ENCODE measurements at regions not wholly inside any gene's neighbourhood (a gene's known extent, or its start where the extent isn't known, plus 50 kb on each side); places are given as distances from the start of the nearest gene placed in this dataset.

DNA sequence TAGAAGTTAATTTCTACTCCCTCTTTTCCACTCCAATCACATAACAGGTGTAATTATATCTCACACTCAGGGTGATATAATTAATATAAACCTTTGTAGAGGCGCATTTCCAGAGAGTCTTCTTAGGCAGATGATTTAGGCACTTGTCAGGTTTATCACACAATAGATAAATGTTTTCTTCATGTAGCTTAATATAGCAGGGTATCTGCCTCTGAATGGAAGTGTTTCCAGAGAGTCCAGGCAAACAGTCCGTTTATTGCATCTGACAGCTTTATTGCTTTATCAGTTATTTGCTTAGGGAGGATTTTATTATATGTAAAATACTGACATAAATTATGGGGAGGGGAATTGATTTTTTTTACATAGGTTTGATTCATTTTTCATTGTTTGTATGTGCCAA, 766.3 kb downstream of the SLC4A3 start:
- Histone ChIP-seq H3K4me3 (ENCODE audit: low read depth in 1 of 5, low read length in 5 of 5) (no peak overlapping the region), H3K27me3 (ENCODE audit: control insufficient read depth in 5 of 5, insufficient read depth in 4 of 5, low read length in 5 of 5) (no peaks in the 10 kb centered on the region), H3K27ac (ENCODE audit: low read depth, low read length) (no peak overlapping the region), H3K9me3 (ENCODE audit: control insufficient read depth in 5 of 5, low read length in 5 of 5) (peaks cover 0 to under 1% (median 0%) of the 10 kb centered on the region in 5 donors), H3K4me1 (ENCODE audit: control insufficient read depth in 5 of 5, insufficient read depth in 5 of 5, low read length in 5 of 5) (no peaks in the 10 kb centered on the region), H3K9ac (ENCODE audit: low read length in 5 of 5) (no peak overlapping the region), H3K36me3 (ENCODE audit: control insufficient read depth in 5 of 5, insufficient read depth in 5 of 5, low read length in 5 of 5) (no peaks in the 10 kb centered on the region)

DNA sequence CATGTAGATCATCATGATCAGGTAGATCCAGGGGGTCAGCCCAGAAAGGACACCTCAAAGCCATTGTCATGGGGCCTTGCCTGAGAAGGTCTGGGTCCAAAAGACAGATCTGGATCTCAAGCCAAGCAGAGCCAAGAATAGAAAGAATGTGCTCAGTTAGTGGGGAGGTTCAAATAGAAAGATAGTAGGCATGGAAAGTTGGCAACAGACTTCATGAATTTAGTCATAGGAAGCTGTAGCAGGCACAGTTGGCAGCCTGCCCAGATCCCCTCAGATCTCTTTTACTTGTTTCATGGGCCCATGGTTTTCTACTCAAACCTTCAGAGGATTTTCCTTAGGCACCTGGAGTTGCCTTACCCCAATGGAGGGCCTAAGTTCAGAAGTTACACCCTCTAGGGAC, 767.0 kb downstream of the SLC4A3 start:
- H3K9ac ChIP-seq (ENCODE audit: low read length in 5 of 5): no peak overlapping the region
- H3K36me3 ChIP-seq (ENCODE audit: control insufficient read depth in 5 of 5, insufficient read depth in 5 of 5, low read length in 5 of 5): no peaks in the 10 kb centered on the region
- H3K4me1 ChIP-seq (ENCODE audit: control insufficient read depth in 5 of 5, insufficient read depth in 5 of 5, low read length in 5 of 5): no peaks in the 10 kb centered on the region
- H3K27ac ChIP-seq (ENCODE audit: low read depth, low read length): no peak overlapping the region
- no peak overlapping the region for H3K4me3 ChIP-seq (ENCODE audit: low read depth in 1 of 5, low read length in 5 of 5)
- H3K9me3 ChIP-seq (ENCODE audit: control insufficient read depth in 5 of 5, low read length in 5 of 5): no peaks in the 10 kb centered on the region
- H3K27me3 ChIP-seq (ENCODE audit: control insufficient read depth in 5 of 5, insufficient read depth in 4 of 5, low read length in 5 of 5): no peaks in the 10 kb centered on the region

GRCh38 chr2:220396287-220396686, 768.9 kb downstream of the SLC4A3 start:
- Histone ChIP-seq H3K27me3 (ENCODE audit: control insufficient read depth in 5 of 5, insufficient read depth in 4 of 5, low read length in 5 of 5) (no peaks in the 10 kb centered on the region), H3K27ac (ENCODE audit: low read depth, low read length) (no peak overlapping the region), H3K4me3 (ENCODE audit: low read depth in 1 of 5, low read length in 5 of 5) (no peak overlapping the region), H3K36me3 (ENCODE audit: control insufficient read depth in 5 of 5, insufficient read depth in 5 of 5, low read length in 5 of 5) (no peaks in the 10 kb centered on the region), H3K9ac (ENCODE audit: low read length in 5 of 5) (no peak overlapping the region), H3K4me1 (ENCODE audit: control insufficient read depth in 5 of 5, insufficient read depth in 5 of 5, low read length in 5 of 5) (no peaks in the 10 kb centered on the region), H3K9me3 (ENCODE audit: control insufficient read depth in 5 of 5, low read length in 5 of 5) (no peaks in the 10 kb centered on the region)

DNA sequence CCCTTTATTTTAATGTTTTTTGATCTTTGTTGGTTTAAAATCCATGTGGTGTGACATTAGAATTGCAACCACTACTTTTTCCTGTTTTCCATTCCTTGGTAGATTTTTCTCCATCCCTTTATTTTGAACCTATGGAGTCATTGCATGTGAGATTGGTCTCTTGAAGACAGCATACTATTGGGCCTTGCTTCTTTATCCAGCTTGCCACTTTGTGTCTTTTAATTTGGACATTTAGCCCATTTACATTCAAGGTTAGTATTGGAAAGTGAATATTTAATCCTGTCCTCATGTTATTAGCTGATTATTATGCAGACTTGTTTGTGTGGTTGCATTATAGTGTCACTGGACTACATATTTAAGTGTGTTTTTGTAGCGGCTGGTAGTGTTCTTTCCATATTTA, 782.9 kb downstream of the SLC4A3 start:
- no peaks in the 10 kb centered on the region for H3K27me3 ChIP-seq (ENCODE audit: control insufficient read depth in 5 of 5, insufficient read depth in 4 of 5, low read length in 5 of 5)
- H3K9ac ChIP-seq (ENCODE audit: low read length in 5 of 5): no peak overlapping the region
- no peak overlapping the region for H3K4me3 ChIP-seq (ENCODE audit: low read depth in 1 of 5, low read length in 5 of 5)
- H3K9me3 ChIP-seq (ENCODE audit: control insufficient read depth in 5 of 5, low read length in 5 of 5): peaks cover 8 to 38% (median 24%) of the 10 kb centered on the region in 5 donors
- H3K4me1 ChIP-seq (ENCODE audit: control insufficient read depth in 5 of 5, insufficient read depth in 5 of 5, low read length in 5 of 5): no peaks in the 10 kb centered on the region
- no peaks in the 10 kb centered on the region for H3K36me3 ChIP-seq (ENCODE audit: control insufficient read depth in 5 of 5, insufficient read depth in 5 of 5, low read length in 5 of 5)
- H3K27ac ChIP-seq (ENCODE audit: low read depth, low read length): no peak overlapping the region

- Histone ChIP-seq H3K36me3 (ENCODE audit: control insufficient read depth in 5 of 5, insufficient read depth in 5 of 5, low read length in 5 of 5) (no peaks in the 10 kb centered on the region), H3K4me1 (ENCODE audit: control insufficient read depth in 5 of 5, insufficient read depth in 5 of 5, low read length in 5 of 5) (no peaks in the 10 kb centered on the region), H3K4me3 (ENCODE audit: low read depth in 1 of 5, low read length in 5 of 5) (no peak overlapping the region), H3K9ac (ENCODE audit: low read length in 5 of 5) (no peak overlapping the region), H3K9me3 (ENCODE audit: control insufficient read depth in 5 of 5, low read length in 5 of 5) (peaks cover 0 to 3% (median 2%) of the 10 kb centered on the region in 5 donors), H3K27ac (ENCODE audit: low read depth, low read length) (no peak overlapping the region), H3K27me3 (ENCODE audit: control insufficient read depth in 5 of 5, insufficient read depth in 4 of 5, low read length in 5 of 5) (no peaks in the 10 kb centered on the region)
Measured at GRCh38 chr2:220417503-220417902, 790.1 kb downstream of the SLC4A3 start.

DNA sequence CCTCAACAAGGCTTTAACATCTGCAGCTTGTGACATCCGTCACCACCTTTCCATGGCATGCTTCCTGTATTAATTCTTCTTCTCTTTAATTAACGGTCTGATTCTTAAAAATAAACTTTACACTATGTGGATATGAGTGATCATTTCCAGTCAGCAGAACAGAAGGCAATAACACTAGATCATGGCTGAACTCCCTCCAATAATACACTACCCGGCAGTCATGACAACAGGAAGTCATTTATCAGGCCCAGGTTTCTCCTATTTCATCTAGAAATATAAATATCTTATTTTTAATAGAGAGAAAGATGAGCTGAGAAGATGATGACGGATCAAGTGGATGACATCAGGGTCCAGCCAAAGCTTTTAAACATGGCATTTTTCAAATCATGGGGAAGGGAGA, 792.2 kb downstream of the SLC4A3 start:
- no peak overlapping the region for H3K27ac ChIP-seq (ENCODE audit: low read depth, low read length)
- H3K36me3 ChIP-seq (ENCODE audit: control insufficient read depth in 5 of 5, insufficient read depth in 5 of 5, low read length in 5 of 5): no peaks in the 10 kb centered on the region
- H3K9me3 ChIP-seq (ENCODE audit: control insufficient read depth in 5 of 5, low read length in 5 of 5): no peaks in the 10 kb centered on the region
- H3K9ac ChIP-seq (ENCODE audit: low read length in 5 of 5): no peak overlapping the region
- no peaks in the 10 kb centered on the region for H3K27me3 ChIP-seq (ENCODE audit: control insufficient read depth in 5 of 5, insufficient read depth in 4 of 5, low read length in 5 of 5)
- H3K4me1 ChIP-seq (ENCODE audit: control insufficient read depth in 5 of 5, insufficient read depth in 5 of 5, low read length in 5 of 5): no peaks in the 10 kb centered on the region
- H3K4me3 ChIP-seq (ENCODE audit: low read depth in 1 of 5, low read length in 5 of 5): no peak overlapping the region

DNA sequence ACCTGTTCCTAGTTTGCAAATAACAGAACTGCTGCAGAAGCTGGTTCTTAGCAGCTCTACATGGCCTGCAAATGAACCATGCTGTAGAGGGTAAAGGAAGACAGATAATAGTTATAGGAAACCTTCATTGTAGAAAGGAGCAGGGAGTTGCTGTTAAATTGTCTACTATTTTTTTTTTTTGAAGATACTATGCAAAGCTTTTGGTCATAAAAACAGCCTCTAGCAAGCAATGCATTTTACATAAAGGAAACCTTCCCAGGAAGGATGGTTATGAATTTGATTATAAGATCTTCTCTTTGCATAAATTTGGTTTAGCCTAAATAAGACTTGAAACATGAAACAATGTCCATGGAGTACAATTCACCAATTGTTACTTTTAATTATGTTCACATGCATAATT, 793.4 kb downstream of the SLC4A3 start:
- H3K9me3 ChIP-seq (ENCODE audit: control insufficient read depth in 5 of 5, low read length in 5 of 5): no peaks in the 10 kb centered on the region
- no peak overlapping the region for H3K27ac ChIP-seq (ENCODE audit: low read depth, low read length)
- no peaks in the 10 kb centered on the region for H3K4me1 ChIP-seq (ENCODE audit: control insufficient read depth in 5 of 5, insufficient read depth in 5 of 5, low read length in 5 of 5)

DNA sequence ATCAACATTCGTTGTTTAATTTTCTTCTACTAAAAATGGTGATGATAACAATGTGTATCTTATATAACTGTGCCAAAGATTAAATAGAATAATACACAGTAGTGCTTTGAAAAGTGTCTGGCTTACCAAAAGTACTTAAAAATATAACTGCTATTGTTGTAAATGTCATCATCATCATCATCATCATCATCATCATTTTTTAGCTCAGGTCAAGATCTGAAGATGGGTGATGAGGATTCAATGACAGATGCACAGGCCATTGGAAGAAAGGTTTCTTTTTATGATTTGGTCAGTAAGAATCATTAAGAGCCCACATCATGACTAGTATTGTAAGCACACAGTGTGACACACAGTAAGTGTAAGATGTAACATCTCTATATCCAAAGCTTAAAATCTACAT, 795.2 kb downstream of the SLC4A3 start:
- Histone ChIP-seq H3K27ac (ENCODE audit: low read depth, low read length) (no peak overlapping the region), H3K9ac (ENCODE audit: low read length in 5 of 5) (no peak overlapping the region), H3K9me3 (ENCODE audit: control insufficient read depth in 5 of 5, low read length in 5 of 5) (no peaks in the 10 kb centered on the region), H3K27me3 (ENCODE audit: control insufficient read depth in 5 of 5, insufficient read depth in 4 of 5, low read length in 5 of 5) (no peaks in the 10 kb centered on the region), H3K4me3 (ENCODE audit: low read depth in 1 of 5, low read length in 5 of 5) (no peak overlapping the region), H3K4me1 (ENCODE audit: control insufficient read depth in 5 of 5, insufficient read depth in 5 of 5, low read length in 5 of 5) (no peaks in the 10 kb centered on the region), H3K36me3 (ENCODE audit: control insufficient read depth in 5 of 5, insufficient read depth in 5 of 5, low read length in 5 of 5) (no peaks in the 10 kb centered on the region)

More for the DNA sequence above, 793.4 kb downstream of the SLC4A3 start:
- no peak overlapping the region for H3K9ac ChIP-seq (ENCODE audit: low read length in 5 of 5)
- no peak overlapping the region for H3K4me3 ChIP-seq (ENCODE audit: low read depth in 1 of 5, low read length in 5 of 5)
- H3K36me3 ChIP-seq (ENCODE audit: control insufficient read depth in 5 of 5, insufficient read depth in 5 of 5, low read length in 5 of 5): no peaks in the 10 kb centered on the region
- no peaks in the 10 kb centered on the region for H3K27me3 ChIP-seq (ENCODE audit: control insufficient read depth in 5 of 5, insufficient read depth in 4 of 5, low read length in 5 of 5)

- no peaks in the 10 kb centered on the region for H3K36me3 ChIP-seq (ENCODE audit: control insufficient read depth in 5 of 5, insufficient read depth in 5 of 5, low read length in 5 of 5)
- H3K4me3 ChIP-seq (ENCODE audit: low read depth in 1 of 5, low read length in 5 of 5): no peak overlapping the region
- no peaks in the 10 kb centered on the region for H3K4me1 ChIP-seq (ENCODE audit: control insufficient read depth in 5 of 5, insufficient read depth in 5 of 5, low read length in 5 of 5)
- H3K9me3 ChIP-seq (ENCODE audit: control insufficient read depth in 5 of 5, low read length in 5 of 5): no peaks in the 10 kb centered on the region
- H3K27me3 ChIP-seq (ENCODE audit: control insufficient read depth in 5 of 5, insufficient read depth in 4 of 5, low read length in 5 of 5): no peaks in the 10 kb centered on the region
- H3K9ac ChIP-seq (ENCODE audit: low read length in 5 of 5): no peak overlapping the region
- H3K27ac ChIP-seq (ENCODE audit: low read depth, low read length): no peak overlapping the region
Measured at GRCh38 chr2:220424561-220424960, 797.1 kb downstream of the SLC4A3 start.

DNA sequence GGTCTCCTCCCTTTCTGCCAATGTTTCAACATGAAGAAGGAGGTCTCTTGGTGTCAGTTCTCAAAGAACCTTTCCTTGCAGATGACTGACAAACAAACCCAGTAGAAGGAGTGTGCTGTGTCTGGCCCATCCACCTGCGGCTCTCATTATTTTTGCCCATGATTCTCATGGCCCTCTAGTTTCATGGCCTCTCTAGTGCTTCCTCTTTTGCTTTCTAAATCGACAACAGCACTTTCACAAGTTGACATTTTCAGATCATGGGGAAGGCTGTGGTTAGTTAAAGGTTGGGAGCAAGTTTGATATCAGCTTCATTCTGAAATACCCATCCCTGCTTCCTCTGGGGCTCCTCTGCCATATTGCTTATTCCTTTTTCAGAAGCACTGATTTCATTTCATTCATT, 805.2 kb downstream of the SLC4A3 start:
- H3K9ac ChIP-seq (ENCODE audit: low read length in 5 of 5): no peak overlapping the region
- H3K27me3 ChIP-seq (ENCODE audit: control insufficient read depth in 5 of 5, insufficient read depth in 4 of 5, low read length in 5 of 5): no peaks in the 10 kb centered on the region
- no peak overlapping the region for H3K27ac ChIP-seq (ENCODE audit: low read depth, low read length)
- no peaks in the 10 kb centered on the region for H3K4me1 ChIP-seq (ENCODE audit: control insufficient read depth in 5 of 5, insufficient read depth in 5 of 5, low read length in 5 of 5)
- H3K9me3 ChIP-seq (ENCODE audit: control insufficient read depth in 5 of 5, low read length in 5 of 5): no peaks in the 10 kb centered on the region
- no peaks in the 10 kb centered on the region for H3K36me3 ChIP-seq (ENCODE audit: control insufficient read depth in 5 of 5, insufficient read depth in 5 of 5, low read length in 5 of 5)
- no peak overlapping the region for H3K4me3 ChIP-seq (ENCODE audit: low read depth in 1 of 5, low read length in 5 of 5)

DNA sequence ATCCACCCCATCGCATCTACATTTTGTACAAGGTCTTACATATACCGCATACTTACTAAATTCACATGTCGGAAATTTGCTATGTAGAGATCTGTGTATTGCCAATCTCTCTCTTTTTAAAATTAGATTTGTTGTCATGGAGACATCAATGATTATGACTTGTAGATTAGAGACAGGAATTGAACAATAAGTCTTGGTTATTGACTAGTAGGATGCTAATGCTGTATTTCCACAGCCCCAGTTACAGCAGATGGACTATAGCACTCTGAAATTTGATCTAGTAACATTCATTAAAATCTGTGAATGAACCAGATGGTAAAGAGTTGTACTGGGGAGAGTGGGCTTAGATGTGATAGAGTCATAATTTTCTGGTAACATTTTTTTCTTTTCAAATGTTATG, 805.7 kb downstream of the SLC4A3 start:
- H3K36me3 ChIP-seq (ENCODE audit: control insufficient read depth in 5 of 5, insufficient read depth in 5 of 5, low read length in 5 of 5): no peaks in the 10 kb centered on the region
- H3K9ac ChIP-seq (ENCODE audit: low read length in 5 of 5): no peak overlapping the region
- no peaks in the 10 kb centered on the region for H3K9me3 ChIP-seq (ENCODE audit: control insufficient read depth in 5 of 5, low read length in 5 of 5)
- no peak overlapping the region for H3K4me3 ChIP-seq (ENCODE audit: low read depth in 1 of 5, low read length in 5 of 5)
- no peak overlapping the region for H3K27ac ChIP-seq (ENCODE audit: low read depth, low read length)
- H3K4me1 ChIP-seq (ENCODE audit: control insufficient read depth in 5 of 5, insufficient read depth in 5 of 5, low read length in 5 of 5): no peaks in the 10 kb centered on the region
- no peaks in the 10 kb centered on the region for H3K27me3 ChIP-seq (ENCODE audit: control insufficient read depth in 5 of 5, insufficient read depth in 4 of 5, low read length in 5 of 5)

Data from subcutaneous abdominal adipose tissue (tissue), 5 donors.